ENCODE measurements at regions not wholly inside any gene's neighbourhood (a gene's known extent, or its start where the extent isn't known, plus 50 kb on each side); places are given as distances from the start of the nearest gene placed in this dataset.

DNA sequence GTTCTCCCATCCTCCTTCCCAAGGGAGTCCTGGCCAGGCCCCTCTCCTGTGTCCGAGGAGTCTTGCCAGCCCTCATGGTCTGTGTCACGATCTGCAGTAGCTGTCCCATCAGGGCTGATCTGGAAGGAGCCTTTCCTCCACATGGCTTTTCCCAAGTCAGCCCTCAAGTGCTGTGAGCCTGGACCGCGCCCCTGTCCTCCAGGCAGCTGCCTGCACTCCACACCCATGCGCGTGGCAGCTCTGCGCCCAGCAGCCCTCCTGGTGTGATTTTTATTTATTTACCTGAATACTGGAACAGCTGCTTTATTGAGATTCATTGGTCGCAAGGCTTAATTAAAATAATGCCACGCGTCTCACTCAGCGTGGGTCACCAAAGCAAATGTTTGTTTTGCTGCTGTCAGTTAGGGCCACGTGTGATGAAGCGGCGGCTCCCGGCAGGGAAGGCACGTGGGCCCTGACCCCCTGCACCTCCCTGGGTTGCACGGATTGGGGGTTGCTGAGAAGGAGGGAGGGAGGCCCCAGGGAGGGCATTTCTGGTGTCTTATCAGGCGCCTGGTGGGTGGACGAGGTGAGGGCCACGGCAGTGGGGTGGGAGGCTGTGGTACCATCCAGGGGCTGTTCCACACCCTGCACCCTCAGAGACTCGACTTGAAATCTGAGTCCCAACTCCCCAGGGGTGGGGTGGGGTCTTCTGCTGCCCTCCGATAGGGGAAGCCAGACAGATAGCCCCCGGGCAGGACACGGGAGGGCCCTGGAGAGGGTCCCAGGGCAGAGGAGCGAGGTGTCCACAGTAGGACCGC lies 206.3 kb upstream of the C14orf180 start:
- TF ChIP-seq POLR2A (IDR thresholded peaks at IDR 0.05; ENCODE audit: low read length) (no peak), GATA1 (IDR thresholded peaks at IDR 0.05; ENCODE audit: low read depth, low read length) (no peak)

All from erythroblast (primary cell).